Progenitor cell of endocrine pancreas (in vitro differentiated cells): ENCODE measurements at regions not wholly inside any gene's neighbourhood (a gene's known extent, or its start where the extent isn't known, plus 50 kb on each side); places are given as distances from the start of the nearest gene placed in this dataset.

ENCODE experiments used
- DNase-seq: peaks from one replicate; pipeline ENCODE4 v3.0.0; 2021; ENCODE audit warnings: low spot score; ENCODE audit not compliant: unreplicated experiment
- H3K27ac Mint-ChIP-seq: 2 replicates; pipeline ENCODE4 v1.8.0; 2021; ENCODE audit warnings: mild to moderate bottlenecking, moderate library complexity, mixed read lengths
- H3K27me3 Mint-ChIP-seq: 2 replicates; pipeline ENCODE4 v1.8.0; 2021; ENCODE audit warnings: mixed read lengths
- H3K36me3 Mint-ChIP-seq: 2 replicates; pipeline ENCODE4 v1.8.0; 2022; ENCODE audit warnings: mixed read lengths; ENCODE audit not compliant: insufficient read depth
- H3K4me1 Mint-ChIP-seq: 2 replicates; pipeline ENCODE4 v1.8.0; 2021; ENCODE audit warnings: low read depth, mixed read lengths
- H3K4me3 Mint-ChIP-seq: 2 replicates; pipeline ENCODE4 v1.8.0; 2021; ENCODE audit warnings: low read depth, mild to moderate bottlenecking, moderate library complexity, mixed read lengths
- H3K9me3 Mint-ChIP-seq: 2 replicates; pipeline ENCODE4 v1.8.0; 2021; ENCODE audit warnings: low read depth, mixed read lengths
- TF ChIP-seq, protein P1 (sequence below): fragments of 200-600 bp; sonication (generic); IDR thresholded peaks from one replicate; pipeline ENCODE4 v1.5.0; 2021; ENCODE audit warnings: antibody characterized with exemption, mild to moderate bottlenecking; ENCODE audit not compliant: unreplicated experiment

DNA sequence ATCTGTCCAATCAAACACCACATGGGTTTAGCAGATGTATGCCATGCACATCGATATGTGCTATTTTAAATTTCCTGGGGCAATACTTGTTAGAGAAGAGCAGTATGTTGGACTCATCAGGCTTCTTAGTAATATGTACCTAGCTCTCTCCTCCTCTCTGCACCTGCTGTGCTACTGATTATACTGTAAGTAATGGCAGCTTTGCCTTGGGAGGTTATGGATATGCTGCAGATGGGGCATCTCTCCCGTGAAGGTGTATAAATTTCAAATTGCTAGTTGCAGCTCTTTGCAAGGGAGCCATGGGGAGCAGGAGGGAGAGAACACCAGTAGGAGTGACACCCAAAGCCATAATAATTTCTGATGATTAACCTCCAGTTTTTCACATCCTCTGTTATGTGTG is 101.5 kb downstream of the SPATA31D1 start:
- Mint-ChIP-seq H3K4me3 (no peak overlapping the region), H3K4me1 (peaks cover 7% of the 10 kb centered on the region), H3K9me3 (no peaks in the 10 kb centered on the region), H3K27me3 (peaks cover 12% of the 10 kb centered on the region), H3K27ac (no peak overlapping the region), H3K36me3 (no peaks in the 10 kb centered on the region)
- no peak for DNase-seq
- TF ChIP-seq, protein P1, sequence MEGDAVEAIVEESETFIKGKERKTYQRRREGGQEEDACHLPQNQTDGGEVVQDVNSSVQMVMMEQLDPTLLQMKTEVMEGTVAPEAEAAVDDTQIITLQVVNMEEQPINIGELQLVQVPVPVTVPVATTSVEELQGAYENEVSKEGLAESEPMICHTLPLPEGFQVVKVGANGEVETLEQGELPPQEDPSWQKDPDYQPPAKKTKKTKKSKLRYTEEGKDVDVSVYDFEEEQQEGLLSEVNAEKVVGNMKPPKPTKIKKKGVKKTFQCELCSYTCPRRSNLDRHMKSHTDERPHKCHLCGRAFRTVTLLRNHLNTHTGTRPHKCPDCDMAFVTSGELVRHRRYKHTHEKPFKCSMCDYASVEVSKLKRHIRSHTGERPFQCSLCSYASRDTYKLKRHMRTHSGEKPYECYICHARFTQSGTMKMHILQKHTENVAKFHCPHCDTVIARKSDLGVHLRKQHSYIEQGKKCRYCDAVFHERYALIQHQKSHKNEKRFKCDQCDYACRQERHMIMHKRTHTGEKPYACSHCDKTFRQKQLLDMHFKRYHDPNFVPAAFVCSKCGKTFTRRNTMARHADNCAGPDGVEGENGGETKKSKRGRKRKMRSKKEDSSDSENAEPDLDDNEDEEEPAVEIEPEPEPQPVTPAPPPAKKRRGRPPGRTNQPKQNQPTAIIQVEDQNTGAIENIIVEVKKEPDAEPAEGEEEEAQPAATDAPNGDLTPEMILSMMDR = no peak

DNA sequence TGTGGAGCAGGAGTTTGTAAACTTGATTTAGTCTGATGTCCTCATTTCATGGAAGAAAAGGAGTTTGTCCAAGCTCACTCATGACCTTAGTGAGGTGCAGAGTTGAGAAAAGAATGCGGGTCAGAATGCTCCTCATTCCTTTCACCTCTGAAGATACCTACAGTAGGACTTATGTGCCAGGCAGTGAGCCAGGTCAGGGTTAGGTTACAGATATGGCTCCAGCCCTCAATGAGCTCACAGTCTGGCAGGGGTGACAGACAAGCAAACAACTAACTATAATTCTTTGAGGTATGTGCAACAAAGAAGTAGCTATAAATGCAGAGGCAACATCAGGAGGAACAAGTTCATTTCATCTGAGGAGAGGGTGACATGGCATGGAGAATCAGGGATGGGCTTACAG is 102.5 kb downstream of the SPATA31D1 start:
- no peaks in the 10 kb centered on the region for H3K36me3 Mint-ChIP-seq
- peaks cover 12% of the 10 kb centered on the region for H3K27me3 Mint-ChIP-seq
- H3K4me3 Mint-ChIP-seq = no peak overlapping the region
- DNase-seq = no peak
- TF ChIP-seq, protein P1 = no peak
- H3K4me1 Mint-ChIP-seq = peaks cover 7% of the 10 kb centered on the region
- H3K27ac Mint-ChIP-seq = no peak overlapping the region
- H3K9me3 Mint-ChIP-seq = no peaks in the 10 kb centered on the region

DNA sequence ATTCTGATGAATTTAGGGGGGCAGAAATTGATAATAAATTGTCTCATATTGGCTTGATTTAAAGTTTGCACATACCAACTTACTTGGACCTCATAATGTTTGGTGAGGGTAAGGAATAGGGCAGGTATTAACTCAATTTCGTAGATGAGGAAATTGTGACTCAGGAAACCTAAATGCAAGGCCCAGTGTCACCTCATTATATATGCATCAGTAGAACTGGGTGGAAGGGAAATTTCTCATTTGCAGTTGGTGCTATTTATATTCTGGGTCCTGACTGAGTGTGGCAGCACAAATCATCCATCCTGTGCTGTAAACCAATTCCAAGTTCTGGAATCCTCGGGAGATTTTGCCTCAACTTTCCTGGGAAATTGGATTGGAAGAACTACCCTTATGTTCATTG is 103.0 kb downstream of the SPATA31D1 start:
- Mint-ChIP-seq H3K27ac (no peak overlapping the region), H3K36me3 (no peaks in the 10 kb centered on the region), H3K9me3 (no peaks in the 10 kb centered on the region), H3K27me3 (peaks cover 7% of the 10 kb centered on the region), H3K4me3 (no peak overlapping the region), H3K4me1 (peaks cover 7% of the 10 kb centered on the region)
- TF ChIP-seq, protein P1 = no peak
- no peak for DNase-seq

DNA sequence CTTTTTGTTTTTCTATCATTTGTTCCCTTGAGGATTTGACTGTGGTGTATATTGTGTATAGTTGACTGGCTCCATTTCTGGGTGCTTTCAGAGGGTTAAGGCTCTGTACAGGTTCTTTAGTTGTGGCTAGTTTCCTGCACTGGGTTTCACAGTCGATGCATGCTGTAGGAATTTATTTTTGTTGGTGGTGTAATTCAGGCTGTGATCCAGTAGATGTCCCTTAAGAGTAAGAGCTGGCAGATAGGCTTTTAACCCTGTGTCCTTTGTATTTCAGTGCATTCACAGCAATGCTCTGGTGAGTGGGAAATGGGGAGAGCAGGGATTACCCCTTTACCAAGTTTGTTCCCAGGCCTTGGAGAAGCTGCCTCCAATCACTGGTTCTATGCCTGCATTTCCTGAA is 112.9 kb downstream of the SPATA31D1 start:
- Mint-ChIP-seq H3K27me3 (no peaks in the 10 kb centered on the region), H3K4me3 (no peak overlapping the region), H3K9me3 (peaks cover 40% of the 10 kb centered on the region), H3K4me1 (no peaks in the 10 kb centered on the region), H3K36me3 (peaks cover 5% of the 10 kb centered on the region), H3K27ac (no peak overlapping the region)
- TF ChIP-seq, protein P1 = peak; percentile 16
- DNase-seq = no peak

DNA sequence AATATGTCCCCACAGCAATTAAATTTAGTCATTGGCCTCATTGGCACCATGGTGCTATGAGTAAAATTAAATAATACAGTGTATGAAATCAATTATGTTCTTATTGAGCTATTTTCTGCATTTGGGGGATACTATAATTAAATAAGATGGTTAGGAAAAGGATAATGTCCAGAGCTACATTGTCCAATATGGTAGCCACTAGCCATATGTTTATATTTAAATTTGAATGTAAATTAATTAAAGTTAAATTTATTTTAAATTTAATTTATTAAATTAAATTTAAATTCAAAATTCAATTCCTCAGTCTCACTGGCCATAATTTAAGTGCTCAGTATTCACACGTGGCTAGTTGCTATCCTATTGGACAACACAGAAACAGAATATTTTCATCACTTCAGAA is 115.7 kb downstream of the SPATA31D1 start:
- TF ChIP-seq, protein P1 = no peak
- H3K4me3 Mint-ChIP-seq = no peak overlapping the region
- peaks cover 20% of the 10 kb centered on the region for H3K9me3 Mint-ChIP-seq
- H3K27ac Mint-ChIP-seq = no peak overlapping the region
- no peaks in the 10 kb centered on the region for H3K27me3 Mint-ChIP-seq
- H3K36me3 Mint-ChIP-seq = peaks cover 5% of the 10 kb centered on the region
- no peaks in the 10 kb centered on the region for H3K4me1 Mint-ChIP-seq
- no peak for DNase-seq
